ENCODE measurements at regions not wholly inside any gene's neighbourhood (a gene's known extent, or its start where the extent isn't known, plus 50 kb on each side); places are given as distances from the start of the nearest gene placed in this dataset.
A peak's percentile ranks its signal among the peaks of the same experiment; 100 is the strongest.
"Not testable (repeated sequence)": the region's sequence is repeated elsewhere in the genome, so short reads cannot be mapped to it uniquely, and the experiment has no call there.

DNA sequence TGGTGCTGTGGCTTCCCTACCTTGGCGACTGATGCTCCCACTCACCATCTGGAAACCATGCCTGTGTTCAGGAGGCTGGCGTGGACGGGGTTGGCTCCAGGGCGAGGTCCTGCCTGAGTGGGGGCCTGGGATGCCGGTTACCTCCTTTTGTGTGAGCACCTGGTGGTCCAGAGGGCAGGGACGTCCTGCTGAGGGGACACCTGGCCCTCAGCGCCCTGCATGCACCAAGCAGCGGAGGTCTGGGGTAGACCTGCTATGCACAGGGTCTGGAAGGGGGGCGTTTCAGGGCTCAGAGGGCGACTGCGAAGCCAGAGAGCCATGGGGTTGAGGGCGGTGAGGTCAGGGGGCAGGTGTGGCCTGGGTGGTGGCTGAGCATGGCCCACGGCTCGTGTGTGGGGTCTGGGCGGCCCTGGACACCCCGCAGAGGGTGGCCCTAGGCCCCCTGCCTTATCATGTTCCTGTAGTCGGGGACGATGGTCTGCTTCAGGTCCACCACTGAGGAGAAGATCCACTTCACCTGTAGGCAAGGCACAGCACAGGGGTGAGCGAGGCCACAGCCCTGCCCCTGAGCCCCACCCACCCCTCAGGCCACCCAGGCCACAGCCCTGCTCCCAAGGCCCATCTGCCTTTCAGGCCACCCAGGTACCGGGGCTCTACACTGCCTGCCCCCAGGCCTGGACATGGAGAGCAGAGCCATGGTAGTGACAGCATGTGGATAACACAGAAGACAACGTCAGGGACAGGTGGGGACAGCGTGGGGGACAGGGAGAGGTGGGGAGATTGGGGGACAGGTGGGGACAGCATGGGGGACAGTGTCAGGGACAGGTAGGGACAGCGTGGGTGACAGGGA is 95.3 kb downstream of the TMEM121 start:
- POLR2A ChIA-PET; CTCF ChIA-PET; ATAC-seq (ENCODE audit: low read depth); H3K4me3 ChIP-seq (ENCODE audit: control extremely low read depth in 1 of 5, extremely low read depth in 1 of 5, insufficient read depth in 1 of 5, low read depth in 2 of 5, low read length in 4 of 5); H3K4me3 Mint-ChIP-seq; H3K27ac Mint-ChIP-seq; H4K20me1 ChIP-seq (ENCODE audit: control insufficient read depth, insufficient read depth, low read length, poor library complexity, severe bottlenecking); H2AFZ ChIP-seq (ENCODE audit: insufficient read depth, low read depth, low read length, poor library complexity, severe bottlenecking); intact Hi-C loops (cut with micrococcal nuclease); H3K79me2 ChIP-seq (ENCODE audit: control insufficient read depth, insufficient read depth, low read length); H3K9me3 ChIP-seq (ENCODE audit: control extremely low read depth in 1 of 3, control insufficient read depth in 2 of 3, insufficient read depth in 1 of 3, low read length in 2 of 3); H3K27me3 Mint-ChIP-seq; H3K9ac ChIP-seq (ENCODE audit: low read length); H3K9me3 Mint-ChIP-seq (ENCODE audit: insufficient read depth); H3K4me2 ChIP-seq (replicated peaks; ENCODE audit: low read depth, low read length, poor library complexity, severe bottlenecking); H3K27me3 ChIP-seq (replicated peaks in 1 of 4; ENCODE audit: control extremely low read depth in 1 of 4, control insufficient read depth in 3 of 4, insufficient read depth in 4 of 4, low read length in 3 of 4); H3K4me1 ChIP-seq (ENCODE audit: control insufficient read depth in 2 of 2, insufficient read depth in 2 of 2, low read length in 2 of 2); H3K27ac ChIP-seq (ENCODE audit: low read length in 2 of 2); DNase-seq; H3K36me3 ChIP-seq (replicated peaks in 1 of 2; ENCODE audit: control extremely low read depth in 1 of 2, control insufficient read depth in 1 of 2, extremely low read depth in 1 of 2, insufficient read depth in 2 of 2, low read length in 1 of 2): not testable (repeated sequence)
- WGBS (ENCODE audit: insufficient coverage) = 90% methylated on average over 23 of the region's 23 CpGs
- H3K4me1 Mint-ChIP-seq = peaks cover 11% of the 10 kb centered on the region

GRCh38 chr14:105622329-105622955 is 96.1 kb downstream of the TMEM121 start:
- no peak overlapping the region for H3K4me3 Mint-ChIP-seq
- peaks cover 6% of the 10 kb centered on the region for H3K4me1 Mint-ChIP-seq
- Histone ChIP-seq H3K4me2 (replicated peaks; ENCODE audit: low read depth, low read length, poor library complexity, severe bottlenecking) (no peak overlapping the region), H3K36me3 (replicated peaks in 1 of 2; ENCODE audit: control extremely low read depth in 1 of 2, control insufficient read depth in 1 of 2, extremely low read depth in 1 of 2, insufficient read depth in 2 of 2, low read length in 1 of 2) (no peaks in the 10 kb centered on the region), H3K27ac (ENCODE audit: low read length in 2 of 2) (no peak overlapping the region), H3K9me3 (ENCODE audit: control extremely low read depth in 1 of 3, control insufficient read depth in 2 of 3, insufficient read depth in 1 of 3, low read length in 2 of 3) (no peaks in the 10 kb centered on the region), H3K79me2 (ENCODE audit: control insufficient read depth, insufficient read depth, low read length) (no peaks in the 10 kb centered on the region), H3K4me3 (ENCODE audit: control extremely low read depth in 1 of 5, extremely low read depth in 1 of 5, insufficient read depth in 1 of 5, low read depth in 2 of 5, low read length in 4 of 5) (no peak overlapping the region), H4K20me1 (ENCODE audit: control insufficient read depth, insufficient read depth, low read length, poor library complexity, severe bottlenecking) (no peaks in the 10 kb centered on the region), H2AFZ (ENCODE audit: insufficient read depth, low read depth, low read length, poor library complexity, severe bottlenecking) (no peak overlapping the region), H3K27me3 (replicated peaks in 1 of 4; ENCODE audit: control extremely low read depth in 1 of 4, control insufficient read depth in 3 of 4, insufficient read depth in 4 of 4, low read length in 3 of 4) (no peaks in the 10 kb centered on the region), H3K9ac (ENCODE audit: low read length) (no peak overlapping the region), H3K4me1 (ENCODE audit: control insufficient read depth in 2 of 2, insufficient read depth in 2 of 2, low read length in 2 of 2) (no peaks in the 10 kb centered on the region)
- H3K27ac Mint-ChIP-seq = no peak overlapping the region
- 85% methylated on average over 12 of the region's 12 CpGs for WGBS (ENCODE audit: insufficient coverage)
- TF ChIP-seq CTCF (IDR thresholded peaks at IDR 0.05) = no peak
- TF ChIP-seq EZH2 (IDR thresholded peaks at IDR 0.05; ENCODE audit: borderline replicate concordance, insufficient read depth, low read depth, low read length, poor library complexity, severe bottlenecking) = no peak
- ATAC-seq (ENCODE audit: low read depth) = no peak
- DNase-seq = no peak
- intact Hi-C loops (cut with micrococcal nuclease) = no loop called here
- H3K27me3 Mint-ChIP-seq = no peaks in the 10 kb centered on the region
- no peaks in the 10 kb centered on the region for H3K9me3 Mint-ChIP-seq (ENCODE audit: insufficient read depth)
- ChIA-PET CTCF (no interaction called here), POLR2A (interaction anchor here (1.2 kb wide), 1 partner anchor 118 kb away, joined by 6 read pairs; no protein-coding TSS in a partner anchor)

- H3K27ac ChIP-seq (ENCODE audit: low read length in 2 of 2); H3K36me3 ChIP-seq (replicated peaks in 1 of 2; ENCODE audit: control extremely low read depth in 1 of 2, control insufficient read depth in 1 of 2, extremely low read depth in 1 of 2, insufficient read depth in 2 of 2, low read length in 1 of 2); CTCF ChIA-PET; H3K4me1 Mint-ChIP-seq; H3K27me3 ChIP-seq (replicated peaks in 1 of 4; ENCODE audit: control extremely low read depth in 1 of 4, control insufficient read depth in 3 of 4, insufficient read depth in 4 of 4, low read length in 3 of 4); intact Hi-C loops (cut with micrococcal nuclease); H2AFZ ChIP-seq (ENCODE audit: insufficient read depth, low read depth, low read length, poor library complexity, severe bottlenecking); H3K4me2 ChIP-seq (replicated peaks; ENCODE audit: low read depth, low read length, poor library complexity, severe bottlenecking); DNase-seq; H3K9me3 Mint-ChIP-seq (ENCODE audit: insufficient read depth); H3K4me1 ChIP-seq (ENCODE audit: control insufficient read depth in 2 of 2, insufficient read depth in 2 of 2, low read length in 2 of 2); H3K4me3 ChIP-seq (ENCODE audit: control extremely low read depth in 1 of 5, extremely low read depth in 1 of 5, insufficient read depth in 1 of 5, low read depth in 2 of 5, low read length in 4 of 5); H3K9me3 ChIP-seq (ENCODE audit: control extremely low read depth in 1 of 3, control insufficient read depth in 2 of 3, insufficient read depth in 1 of 3, low read length in 2 of 3); H3K27me3 Mint-ChIP-seq; H3K4me3 Mint-ChIP-seq; H3K79me2 ChIP-seq (ENCODE audit: control insufficient read depth, insufficient read depth, low read length); ATAC-seq (ENCODE audit: low read depth); H4K20me1 ChIP-seq (ENCODE audit: control insufficient read depth, insufficient read depth, low read length, poor library complexity, severe bottlenecking); H3K9ac ChIP-seq (ENCODE audit: low read length): not testable (repeated sequence)
- POLR2A ChIA-PET = interaction anchor here (1.2 kb wide), 1 partner anchor 117 kb away, joined by 6 read pairs; no protein-coding TSS in a partner anchor
- peak overlapping the region; percentile 56 for H3K27ac Mint-ChIP-seq
- 80% methylated on average over 7 of the region's 14 CpGs for WGBS (ENCODE audit: insufficient coverage)
Measured at GRCh38 chr14:105623178-105623577, 96.8 kb downstream of the TMEM121 start.
